Astrocyte of the cerebellum (primary cell): ENCODE measurements at regions not wholly inside any gene's neighbourhood (a gene's known extent, or its start where the extent isn't known, plus 50 kb on each side); places are given as distances from the start of the nearest gene placed in this dataset.
"Not testable (repeated sequence)": the region's sequence is repeated elsewhere in the genome, so short reads cannot be mapped to it uniquely, and the experiment has no call there.

Experiments used
- DNase-seq: peaks from one replicate; pipeline ENCODE4 v3.0.0-alpha.2; 2011; ENCODE audit warnings: low read depth
- H3K4me3 ChIP-seq: 2 replicates; pipeline ENCODE4 v1.5.1; 2011; ENCODE audit warnings: mild to moderate bottlenecking, low read depth, low read length, moderate library complexity
- in situ Hi-C: cut with HindIII; loops from 2 replicates; pipeline ENCODE4 v1.10.0; 2017; ENCODE audit warnings: low sequenced_read_pairs
- TF ChIP-seq, protein P1 (sequence below): IDR thresholded peaks from 2 replicates; pipeline ENCODE4 v1.5.1; 2012; ENCODE audit warnings: low read length, low read depth, moderate library complexity, mild to moderate bottlenecking; ENCODE audit errors: missing control alignments

DNA sequence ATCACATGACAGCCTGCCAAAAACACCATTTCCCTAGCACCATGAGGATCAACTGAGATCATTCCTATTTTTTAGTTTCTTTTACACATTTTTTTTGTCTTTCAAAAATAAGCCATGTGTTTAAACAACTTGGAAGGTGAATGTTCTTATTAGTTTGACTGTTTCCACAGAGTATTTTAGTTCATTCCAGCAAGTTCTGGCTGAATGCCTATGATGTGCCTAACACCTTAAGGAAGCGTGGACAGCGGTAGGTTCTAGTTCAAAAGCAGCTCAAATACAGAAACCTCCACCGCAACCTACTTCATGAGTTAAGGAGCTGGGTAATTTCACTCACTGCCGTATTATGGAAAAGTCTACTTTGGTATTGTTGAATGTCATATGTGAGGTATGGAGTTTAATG is 101.3 kb upstream of the ADAMTS9 start:
- no peak overlapping the region for H3K4me3 ChIP-seq
- in situ Hi-C loops = no loop called here
- TF ChIP-seq, protein P1, sequence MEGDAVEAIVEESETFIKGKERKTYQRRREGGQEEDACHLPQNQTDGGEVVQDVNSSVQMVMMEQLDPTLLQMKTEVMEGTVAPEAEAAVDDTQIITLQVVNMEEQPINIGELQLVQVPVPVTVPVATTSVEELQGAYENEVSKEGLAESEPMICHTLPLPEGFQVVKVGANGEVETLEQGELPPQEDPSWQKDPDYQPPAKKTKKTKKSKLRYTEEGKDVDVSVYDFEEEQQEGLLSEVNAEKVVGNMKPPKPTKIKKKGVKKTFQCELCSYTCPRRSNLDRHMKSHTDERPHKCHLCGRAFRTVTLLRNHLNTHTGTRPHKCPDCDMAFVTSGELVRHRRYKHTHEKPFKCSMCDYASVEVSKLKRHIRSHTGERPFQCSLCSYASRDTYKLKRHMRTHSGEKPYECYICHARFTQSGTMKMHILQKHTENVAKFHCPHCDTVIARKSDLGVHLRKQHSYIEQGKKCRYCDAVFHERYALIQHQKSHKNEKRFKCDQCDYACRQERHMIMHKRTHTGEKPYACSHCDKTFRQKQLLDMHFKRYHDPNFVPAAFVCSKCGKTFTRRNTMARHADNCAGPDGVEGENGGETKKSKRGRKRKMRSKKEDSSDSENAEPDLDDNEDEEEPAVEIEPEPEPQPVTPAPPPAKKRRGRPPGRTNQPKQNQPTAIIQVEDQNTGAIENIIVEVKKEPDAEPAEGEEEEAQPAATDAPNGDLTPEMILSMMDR = no peak
- DNase-seq = no peak

DNA sequence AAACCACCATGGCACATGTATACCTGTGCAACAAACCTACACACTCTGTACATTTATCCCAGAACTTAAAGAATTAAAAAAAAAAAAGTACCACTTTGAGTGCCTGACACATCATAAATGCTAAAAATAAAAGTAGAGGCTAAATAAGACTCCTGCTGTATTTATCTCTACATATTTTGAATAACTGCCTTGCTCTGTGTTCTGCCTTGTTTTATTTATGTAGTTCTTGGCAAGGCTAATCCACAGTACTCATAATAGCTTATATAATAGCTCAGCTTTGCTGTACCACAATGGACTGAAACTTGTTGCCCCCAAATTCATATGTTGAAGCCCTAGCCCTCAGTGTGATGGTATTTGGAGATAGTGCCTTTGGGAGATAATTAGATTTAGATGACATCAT is 95.4 kb upstream of the ADAMTS9 start:
- TF ChIP-seq, protein P1 = no peak
- in situ Hi-C loops = no loop called here
- no peak for DNase-seq
- no peak overlapping the region for H3K4me3 ChIP-seq

DNA sequence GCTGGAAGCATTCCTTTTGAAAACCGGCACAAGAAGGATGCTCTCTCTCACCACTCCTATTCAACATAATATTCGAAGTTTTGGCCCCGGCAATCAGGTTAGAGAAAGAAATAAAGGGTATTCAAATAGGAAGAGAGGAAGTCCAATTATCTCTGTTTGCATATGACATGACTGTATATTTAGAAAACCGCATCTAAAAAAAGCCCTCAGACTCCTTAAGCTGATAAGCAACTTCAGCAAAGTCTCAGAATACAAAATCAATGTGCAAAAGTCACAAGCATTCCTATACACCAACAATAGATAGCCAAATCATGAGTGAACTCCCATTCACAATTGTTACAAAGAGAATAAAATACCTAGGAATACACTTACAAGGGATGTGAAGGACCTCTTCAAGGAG is 93.1 kb upstream of the ADAMTS9 start:
- in situ Hi-C loops, DNase-seq: not testable (repeated sequence)

DNA sequence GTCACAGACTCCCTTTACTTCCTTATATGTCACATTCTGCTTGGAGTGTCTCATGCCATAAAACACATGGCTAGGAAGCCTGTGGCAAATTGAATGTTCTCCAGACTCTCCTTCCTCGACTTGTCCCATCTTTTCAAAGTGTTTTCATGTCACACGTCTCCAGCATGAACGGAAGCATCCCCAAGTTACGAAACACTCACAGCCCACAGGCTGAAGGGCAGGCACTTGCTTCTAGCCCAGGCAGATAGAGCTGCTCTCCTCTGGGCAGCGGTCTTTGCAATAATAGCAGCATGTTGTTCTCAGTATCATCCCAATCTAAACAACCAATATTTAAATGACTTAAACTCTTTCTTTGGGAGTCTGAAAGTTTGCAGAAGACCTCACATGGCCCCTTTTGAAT is 85.3 kb upstream of the ADAMTS9 start:
- no peak overlapping the region for H3K4me3 ChIP-seq
- TF ChIP-seq, protein P1 = no peak
- no peak for DNase-seq
- in situ Hi-C loops = no loop called here

More for the DNA sequence above, 93.1 kb upstream of the ADAMTS9 start:
- not testable (repeated sequence) for H3K4me3 ChIP-seq

DNA sequence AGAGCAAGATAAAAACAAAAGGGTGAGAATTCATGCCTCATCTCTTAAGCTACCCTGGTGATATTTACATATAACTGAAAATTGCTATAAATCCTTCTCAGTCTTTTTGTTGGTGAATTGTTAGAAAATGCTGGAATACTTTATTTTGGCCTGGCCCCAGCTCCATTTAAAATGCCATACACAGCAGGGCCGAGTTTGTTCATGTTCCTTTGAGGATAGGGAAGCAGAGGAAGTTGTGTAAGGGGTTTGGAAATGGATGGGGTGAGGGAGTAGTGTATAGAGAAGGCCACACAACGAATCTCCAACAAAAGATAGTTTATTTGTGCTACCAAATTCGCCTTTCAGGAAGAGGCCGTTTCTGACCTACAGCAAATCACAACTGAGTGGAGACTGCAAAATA is 78.6 kb upstream of the ADAMTS9 start:
- DNase-seq = no peak
- in situ Hi-C loops = no loop called here
- no peak overlapping the region for H3K4me3 ChIP-seq
- TF ChIP-seq, protein P1 = no peak

DNA sequence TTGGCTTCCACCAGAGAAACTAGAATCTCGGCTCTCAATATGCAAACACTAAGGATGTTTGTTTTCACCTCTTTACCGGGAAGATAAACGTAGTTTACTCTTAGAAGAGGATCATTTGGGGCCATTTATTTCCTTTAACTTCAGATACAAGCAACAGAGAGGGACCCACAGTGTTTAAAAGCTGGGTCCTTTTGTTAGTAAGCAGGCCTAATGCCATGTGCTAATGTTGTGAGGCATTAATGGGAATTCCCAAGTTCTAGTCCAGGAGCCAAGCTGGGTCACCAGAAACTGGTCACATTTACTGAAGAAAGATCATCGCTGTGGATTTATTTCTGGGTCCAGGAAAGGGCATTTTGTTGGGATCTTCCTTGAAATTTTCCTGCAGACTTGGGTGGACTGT is 78.1 kb upstream of the ADAMTS9 start:
- no peak overlapping the region for H3K4me3 ChIP-seq
- no peak for DNase-seq
- TF ChIP-seq, protein P1 = no peak
- in situ Hi-C loops = no loop called here

DNA sequence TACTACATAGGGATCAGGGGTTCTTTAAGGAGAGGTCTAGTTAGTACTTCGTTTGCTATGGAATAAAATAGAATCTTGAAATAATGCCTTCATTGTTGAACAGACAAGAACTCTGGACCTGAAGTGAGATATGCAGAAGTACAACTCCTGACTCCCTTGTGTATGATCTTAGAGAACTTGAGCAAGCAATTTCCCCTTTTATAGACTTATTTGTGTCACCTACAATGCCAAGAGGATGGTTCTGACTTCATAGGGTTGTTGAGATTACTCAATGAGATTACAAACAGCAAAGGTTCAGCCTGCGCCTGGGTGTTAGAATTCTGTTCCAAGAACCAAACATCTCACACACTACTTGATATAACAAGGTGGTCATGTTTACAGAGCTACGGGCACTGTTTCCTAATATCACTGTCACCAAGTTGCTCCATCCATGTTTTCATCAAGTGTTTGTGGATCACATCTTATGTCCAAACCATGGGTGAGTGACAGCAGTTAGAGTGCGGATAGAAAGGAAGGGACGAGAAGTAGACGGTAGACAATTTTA is 76.7 kb upstream of the ADAMTS9 start:
- in situ Hi-C loops = no loop called here
- no peak overlapping the region for H3K4me3 ChIP-seq
- TF ChIP-seq, protein P1 = no peak
- no peak for DNase-seq
